ENCODE measurements at regions not wholly inside any gene's neighbourhood (a gene's known extent, or its start where the extent isn't known, plus 50 kb on each side); places are given as distances from the start of the nearest gene placed in this dataset.

DNA sequence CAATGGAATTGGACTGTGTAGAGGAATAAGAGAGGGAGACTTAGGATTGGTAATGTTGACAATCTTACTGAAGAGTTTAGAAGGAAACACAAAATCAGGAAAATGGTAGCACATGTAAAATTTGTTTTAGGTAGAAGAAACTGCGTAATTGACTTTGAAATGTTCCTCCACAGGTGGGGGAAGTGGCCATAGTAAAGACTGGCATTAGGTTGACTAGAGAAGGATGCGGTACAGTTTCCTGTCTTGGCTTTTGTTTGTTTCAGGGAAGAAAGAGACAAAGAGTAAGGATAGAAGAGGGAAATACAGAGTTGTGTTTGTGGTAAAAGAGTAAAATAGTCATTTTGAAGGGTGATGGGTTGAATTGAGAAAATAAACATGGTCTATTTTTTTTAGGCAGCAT lies 253.6 kb upstream of the ZNF717 start:
- no peak for DNase-seq
- Histone ChIP-seq H3K9me3 (no peaks in the 10 kb centered on the region; the same call in 1 of the 2 replicates), H3K9ac (no peak overlapping the region), H3K36me3 (replicated peaks in 1 of 2; ENCODE audit: control insufficient read depth in 1 of 2, insufficient read depth in 2 of 2, low read length in 1 of 2) (no peaks in the 10 kb centered on the region), H3K4me1 (ENCODE audit: control insufficient read depth in 1 of 2, insufficient read depth in 2 of 2, low read depth in 1 of 2, low read length in 1 of 2) (peaks cover 0 to 5% of the 10 kb centered on the region in 2 experiments; a peak in 1 of 4 replicates), H3K4me3 (ENCODE audit: low read depth in 2 of 2, low read length in 1 of 2) (no peak overlapping the region), H3F3A (replicated peaks; ENCODE audit: insufficient read depth) (peaks cover 3% of the 10 kb centered on the region), H3K9me2 (no peaks in the 10 kb centered on the region), H3K4me2 (no peak overlapping the region), H2AFZ (ENCODE audit: low read depth) (no peak overlapping the region), H3K79me2 (ENCODE audit: insufficient read depth) (no peaks in the 10 kb centered on the region), H3K27me3 (ENCODE audit: insufficient read depth) (no peaks in the 10 kb centered on the region), H4K20me1 (ENCODE audit: insufficient read depth) (no peaks in the 10 kb centered on the region), H3K27ac (ENCODE audit: low read depth in 2 of 2, low read length in 1 of 2) (no peak overlapping the region)
- ChIA-PET CTCF (interaction anchor here (1.6 kb wide), 1 partner anchor 15 kb away, joined by 5 read pairs; no protein-coding TSS in a partner anchor), POLR2A (interaction anchor here (0.6 kb wide), 1 partner anchor 557 kb away, joined by 3 read pairs; no protein-coding TSS in a partner anchor)
- WGBS (ENCODE audit: low lambda C conversion rate), result 57% methylated on average over 2 of the region's 2 CpGs
- no peak for TF ChIP-seq GABPA (IDR thresholded peaks at IDR 0.05; ENCODE audit: low read depth)
- TF ChIP-seq NRF1 (IDR thresholded peaks at IDR 0.05; ENCODE audit: low read depth, low read length), result no peak
- TF ChIP-seq POLR2AphosphoS5 (IDR thresholded peaks at IDR 0.05; ENCODE audit: low read depth, low read length), result no peak
- TF ChIP-seq TAF1 (IDR thresholded peaks at IDR 0.05; ENCODE audit: borderline replicate concordance, low read depth, low read length), result no peak
- no peak for TF ChIP-seq JUND (IDR thresholded peaks at IDR 0.05)
- no peak for TF ChIP-seq GATA2 (CRISPR knock-in tag; IDR thresholded peaks at IDR 0.05)
- TF ChIP-seq, protein P1, sequence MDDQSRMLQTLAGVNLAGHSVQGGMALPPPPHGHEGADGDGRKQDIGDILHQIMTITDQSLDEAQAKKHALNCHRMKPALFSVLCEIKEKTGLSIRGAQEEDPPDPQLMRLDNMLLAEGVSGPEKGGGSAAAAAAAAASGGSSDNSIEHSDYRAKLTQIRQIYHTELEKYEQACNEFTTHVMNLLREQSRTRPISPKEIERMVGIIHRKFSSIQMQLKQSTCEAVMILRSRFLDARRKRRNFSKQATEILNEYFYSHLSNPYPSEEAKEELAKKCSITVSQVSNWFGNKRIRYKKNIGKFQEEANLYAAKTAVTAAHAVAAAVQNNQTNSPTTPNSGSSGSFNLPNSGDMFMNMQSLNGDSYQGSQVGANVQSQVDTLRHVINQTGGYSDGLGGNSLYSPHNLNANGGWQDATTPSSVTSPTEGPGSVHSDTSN (IDR thresholded peaks at IDR 0.05), result no peak
- TF ChIP-seq FOSL2 (IDR thresholded peaks at IDR 0.05; ENCODE audit: borderline replicate concordance, low read depth), result no peak
- no peak for TF ChIP-seq TEAD4 (IDR thresholded peaks at IDR 0.05; ENCODE audit: borderline replicate concordance, insufficient read depth)
- TF ChIP-seq EZH2phosphoT487 (IDR thresholded peaks at IDR 0.05; ENCODE audit: borderline replicate concordance, low read depth), result no peak
- no peak for TF ChIP-seq CHD2 (IDR thresholded peaks at IDR 0.05; ENCODE audit: low read length, partially characterized antibody)
- TF ChIP-seq, protein P2, sequence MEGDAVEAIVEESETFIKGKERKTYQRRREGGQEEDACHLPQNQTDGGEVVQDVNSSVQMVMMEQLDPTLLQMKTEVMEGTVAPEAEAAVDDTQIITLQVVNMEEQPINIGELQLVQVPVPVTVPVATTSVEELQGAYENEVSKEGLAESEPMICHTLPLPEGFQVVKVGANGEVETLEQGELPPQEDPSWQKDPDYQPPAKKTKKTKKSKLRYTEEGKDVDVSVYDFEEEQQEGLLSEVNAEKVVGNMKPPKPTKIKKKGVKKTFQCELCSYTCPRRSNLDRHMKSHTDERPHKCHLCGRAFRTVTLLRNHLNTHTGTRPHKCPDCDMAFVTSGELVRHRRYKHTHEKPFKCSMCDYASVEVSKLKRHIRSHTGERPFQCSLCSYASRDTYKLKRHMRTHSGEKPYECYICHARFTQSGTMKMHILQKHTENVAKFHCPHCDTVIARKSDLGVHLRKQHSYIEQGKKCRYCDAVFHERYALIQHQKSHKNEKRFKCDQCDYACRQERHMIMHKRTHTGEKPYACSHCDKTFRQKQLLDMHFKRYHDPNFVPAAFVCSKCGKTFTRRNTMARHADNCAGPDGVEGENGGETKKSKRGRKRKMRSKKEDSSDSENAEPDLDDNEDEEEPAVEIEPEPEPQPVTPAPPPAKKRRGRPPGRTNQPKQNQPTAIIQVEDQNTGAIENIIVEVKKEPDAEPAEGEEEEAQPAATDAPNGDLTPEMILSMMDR (IDR thresholded peaks at IDR 0.05), result no peak
- TF ChIP-seq, protein P3, sequence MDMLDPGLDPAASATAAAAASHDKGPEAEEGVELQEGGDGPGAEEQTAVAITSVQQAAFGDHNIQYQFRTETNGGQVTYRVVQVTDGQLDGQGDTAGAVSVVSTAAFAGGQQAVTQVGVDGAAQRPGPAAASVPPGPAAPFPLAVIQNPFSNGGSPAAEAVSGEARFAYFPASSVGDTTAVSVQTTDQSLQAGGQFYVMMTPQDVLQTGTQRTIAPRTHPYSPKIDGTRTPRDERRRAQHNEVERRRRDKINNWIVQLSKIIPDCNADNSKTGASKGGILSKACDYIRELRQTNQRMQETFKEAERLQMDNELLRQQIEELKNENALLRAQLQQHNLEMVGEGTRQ (IDR thresholded peaks at IDR 0.05; ENCODE audit: borderline replicate concordance, low read depth, low read length), result no peak
- TF ChIP-seq NFIC (IDR thresholded peaks at IDR 0.05; ENCODE audit: borderline replicate concordance), result no peak

DNA sequence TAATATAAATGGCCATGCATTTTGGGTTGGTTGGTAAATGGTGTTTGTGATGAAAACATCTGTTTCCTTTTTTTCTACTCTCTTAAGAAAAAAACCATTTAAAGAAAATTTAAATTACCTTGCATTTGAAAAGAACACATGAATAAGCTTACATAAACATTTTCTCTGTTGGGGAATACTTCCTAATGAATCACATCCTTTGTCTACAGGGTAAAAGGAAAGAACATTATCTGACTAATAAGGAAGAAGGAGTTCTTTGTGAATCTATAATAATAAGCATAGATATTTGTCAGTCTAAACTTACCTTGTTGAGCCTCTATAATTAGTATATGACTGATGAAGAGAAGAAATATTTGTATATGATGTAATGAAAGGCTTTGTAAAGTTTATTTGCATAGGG lies 254.1 kb upstream of the ZNF717 start:
- no peak overlapping the region for H3K9ac ChIP-seq
- H3K4me3 ChIP-seq (ENCODE audit: low read depth in 2 of 2, low read length in 1 of 2), result no peak overlapping the region
- ChIA-PET CTCF (interaction anchor here (1.6 kb wide), 1 partner anchor 15 kb away, joined by 5 read pairs; no protein-coding TSS in a partner anchor), POLR2A (no interaction called here)
- H3K79me2 ChIP-seq (ENCODE audit: insufficient read depth), result no peaks in the 10 kb centered on the region
- peaks cover 3% of the 10 kb centered on the region for H3F3A ChIP-seq (replicated peaks; ENCODE audit: insufficient read depth)
- H3K9me3 ChIP-seq, result no peaks in the 10 kb centered on the region; the same call in 1 of the 2 replicates
- no peak overlapping the region for H2AFZ ChIP-seq (ENCODE audit: low read depth)
- H3K36me3 ChIP-seq (replicated peaks in 1 of 2; ENCODE audit: control insufficient read depth in 1 of 2, insufficient read depth in 2 of 2, low read length in 1 of 2), result no peaks in the 10 kb centered on the region
- no peaks in the 10 kb centered on the region for H3K27me3 ChIP-seq (ENCODE audit: insufficient read depth)
- H3K4me2 ChIP-seq, result no peak overlapping the region
- H4K20me1 ChIP-seq (ENCODE audit: insufficient read depth), result no peaks in the 10 kb centered on the region
- no peak overlapping the region for H3K27ac ChIP-seq (ENCODE audit: low read depth in 2 of 2, low read length in 1 of 2)
- H3K4me1 ChIP-seq (ENCODE audit: control insufficient read depth in 1 of 2, insufficient read depth in 2 of 2, low read depth in 1 of 2, low read length in 1 of 2), result peaks cover 0 to 5% of the 10 kb centered on the region in 2 experiments; a peak in 1 of 4 replicates
- H3K9me2 ChIP-seq, result no peaks in the 10 kb centered on the region
- DNase-seq, result no peak
- TF ChIP-seq, protein P4, sequence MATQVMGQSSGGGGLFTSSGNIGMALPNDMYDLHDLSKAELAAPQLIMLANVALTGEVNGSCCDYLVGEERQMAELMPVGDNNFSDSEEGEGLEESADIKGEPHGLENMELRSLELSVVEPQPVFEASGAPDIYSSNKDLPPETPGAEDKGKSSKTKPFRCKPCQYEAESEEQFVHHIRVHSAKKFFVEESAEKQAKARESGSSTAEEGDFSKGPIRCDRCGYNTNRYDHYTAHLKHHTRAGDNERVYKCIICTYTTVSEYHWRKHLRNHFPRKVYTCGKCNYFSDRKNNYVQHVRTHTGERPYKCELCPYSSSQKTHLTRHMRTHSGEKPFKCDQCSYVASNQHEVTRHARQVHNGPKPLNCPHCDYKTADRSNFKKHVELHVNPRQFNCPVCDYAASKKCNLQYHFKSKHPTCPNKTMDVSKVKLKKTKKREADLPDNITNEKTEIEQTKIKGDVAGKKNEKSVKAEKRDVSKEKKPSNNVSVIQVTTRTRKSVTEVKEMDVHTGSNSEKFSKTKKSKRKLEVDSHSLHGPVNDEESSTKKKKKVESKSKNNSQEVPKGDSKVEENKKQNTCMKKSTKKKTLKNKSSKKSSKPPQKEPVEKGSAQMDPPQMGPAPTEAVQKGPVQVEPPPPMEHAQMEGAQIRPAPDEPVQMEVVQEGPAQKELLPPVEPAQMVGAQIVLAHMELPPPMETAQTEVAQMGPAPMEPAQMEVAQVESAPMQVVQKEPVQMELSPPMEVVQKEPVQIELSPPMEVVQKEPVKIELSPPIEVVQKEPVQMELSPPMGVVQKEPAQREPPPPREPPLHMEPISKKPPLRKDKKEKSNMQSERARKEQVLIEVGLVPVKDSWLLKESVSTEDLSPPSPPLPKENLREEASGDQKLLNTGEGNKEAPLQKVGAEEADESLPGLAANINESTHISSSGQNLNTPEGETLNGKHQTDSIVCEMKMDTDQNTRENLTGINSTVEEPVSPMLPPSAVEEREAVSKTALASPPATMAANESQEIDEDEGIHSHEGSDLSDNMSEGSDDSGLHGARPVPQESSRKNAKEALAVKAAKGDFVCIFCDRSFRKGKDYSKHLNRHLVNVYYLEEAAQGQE (IDR thresholded peaks at IDR 0.05; ENCODE audit: low read depth, low read length), result no peak
- TF ChIP-seq TCF12 (IDR thresholded peaks at IDR 0.05), result no peak
- TF ChIP-seq NRF1 (IDR thresholded peaks at IDR 0.05; ENCODE audit: low read depth, low read length), result no peak
- no peak for TF ChIP-seq EP300 (IDR thresholded peaks at IDR 0.05; ENCODE audit: borderline replicate concordance in 1 of 2, low read depth in 1 of 2, low read length in 1 of 2)
- no peak for TF ChIP-seq FOXM1 (IDR thresholded peaks at IDR 0.05; ENCODE audit: low read depth)
- no peak for TF ChIP-seq GABPA (IDR thresholded peaks at IDR 0.05; ENCODE audit: low read depth)
- no peak for TF ChIP-seq MEF2A (IDR thresholded peaks at IDR 0.05; ENCODE audit: borderline replicate concordance, low read depth)
- TF ChIP-seq RCOR1 (IDR thresholded peaks at IDR 0.05; ENCODE audit: low read length), result no peak
- TF ChIP-seq, protein P1 (IDR thresholded peaks at IDR 0.05), result no peak
